Neutrophil (primary cell): ENCODE measurements at regions not wholly inside any gene's neighbourhood (a gene's known extent, or its start where the extent isn't known, plus 50 kb on each side); places are given as distances from the start of the nearest gene placed in this dataset.

Experiments used
- H3K27ac ChIP-seq: fragments of 200-600 bp; sonication (generic); 2 replicates; pipeline ENCODE4 v1.5.1; 2016; ENCODE audit warnings: mild to moderate bottlenecking, moderate library complexity
- H3K27me3 ChIP-seq: fragments of 200-600 bp; sonication (generic); 2 replicates; pipeline ENCODE4 v1.6.0; 2016; ENCODE audit warnings: mild to moderate bottlenecking
- H3K36me3 ChIP-seq: fragments of 200-600 bp; sonication (generic); 2 replicates; pipeline ENCODE4 v1.5.1; 2017
- H3K4me1 ChIP-seq, 2 experiments: fragments of 200-600 bp in 1 of 2; sonication (generic) in 1 of 2; 1 replicate in 1 of 2; 2 replicates in 1 of 2; pipeline versions ENCODE4 v1.5.1 to v1.6.1; 2013 to 2016; ENCODE audit warnings: low read depth in 1 of 2, low read length in 1 of 2, mild to moderate bottlenecking in 1 of 2, moderate library complexity in 1 of 2; ENCODE audit not compliant: control insufficient read depth in 1 of 2, insufficient read depth in 1 of 2
- H3K4me3 ChIP-seq, 2 experiments: fragments of 200-600 bp in 1 of 2; sonication (generic) in 1 of 2; 1 replicate in 1 of 2; 2 replicates in 1 of 2; pipeline ENCODE4 v1.5.1; 2013 to 2016; ENCODE audit warnings: low read depth in 1 of 2, low read length in 1 of 2, mild to moderate bottlenecking in 1 of 2, moderate library complexity in 1 of 2
- H3K9me3 ChIP-seq: fragments of 200-600 bp; sonication (generic); 2 replicates; pipeline ENCODE4 v1.5.1; 2016
- CTCF ChIP-seq: fragments of 200-600 bp; sonication (generic); IDR thresholded peaks from 2 replicates; pipeline ENCODE4 v1.5.1; 2016; ENCODE audit warnings: antibody characterized with exemption

- no peak for TF ChIP-seq CTCF
- Histone ChIP-seq H3K36me3 (no peaks in the 10 kb centered on the region), H3K27me3 (no peaks in the 10 kb centered on the region), H3K27ac (no peak overlapping the region), H3K4me3 (no peak overlapping the region), H3K4me1 (no peaks in the 10 kb centered on the region), H3K9me3 (no peaks in the 10 kb centered on the region)
Observed at GRCh38 chr10:83657487-83657886, 481.8 kb upstream of the GHITM start.

GRCh38 chr10:83663918-83664317 lies 475.4 kb upstream of the GHITM start:
- TF ChIP-seq CTCF = no peak
- Histone ChIP-seq H3K4me3 (no peak overlapping the region), H3K4me1 (no peaks in the 10 kb centered on the region), H3K9me3 (no peaks in the 10 kb centered on the region), H3K36me3 (no peaks in the 10 kb centered on the region), H3K27ac (no peak overlapping the region), H3K27me3 (no peaks in the 10 kb centered on the region)

- H3K27me3 ChIP-seq = no peaks in the 10 kb centered on the region
- TF ChIP-seq CTCF = no peak
- no peaks in the 10 kb centered on the region for H3K9me3 ChIP-seq
- H3K27ac ChIP-seq = no peak overlapping the region
- no peaks in the 10 kb centered on the region for H3K4me1 ChIP-seq
- H3K36me3 ChIP-seq = no peaks in the 10 kb centered on the region
- H3K4me3 ChIP-seq = no peak overlapping the region
Observed at GRCh38 chr10:83666762-83667161, 472.5 kb upstream of the GHITM start.

- Histone ChIP-seq H3K27ac (no peak overlapping the region), H3K9me3 (no peaks in the 10 kb centered on the region), H3K36me3 (no peaks in the 10 kb centered on the region), H3K4me3 (no peak overlapping the region), H3K4me1 (no peaks in the 10 kb centered on the region), H3K27me3 (no peaks in the 10 kb centered on the region)
- no peak for TF ChIP-seq CTCF
Observed at GRCh38 chr10:83667594-83667993, 471.7 kb upstream of the GHITM start.

GRCh38 chr10:83673316-83673715 lies 466.0 kb upstream of the GHITM start:
- H3K27ac ChIP-seq = no peak overlapping the region
- no peaks in the 10 kb centered on the region for H3K27me3 ChIP-seq
- TF ChIP-seq CTCF = no peak
- H3K4me1 ChIP-seq = no peaks in the 10 kb centered on the region
- no peak overlapping the region for H3K4me3 ChIP-seq
- H3K36me3 ChIP-seq = no peaks in the 10 kb centered on the region
- no peaks in the 10 kb centered on the region for H3K9me3 ChIP-seq

GRCh38 chr10:83677795-83678194 lies 461.5 kb upstream of the GHITM start:
- H3K4me3 ChIP-seq = no peak overlapping the region
- H3K27me3 ChIP-seq = no peaks in the 10 kb centered on the region
- no peaks in the 10 kb centered on the region for H3K36me3 ChIP-seq
- no peak overlapping the region for H3K27ac ChIP-seq
- TF ChIP-seq CTCF = no peak
- H3K9me3 ChIP-seq = no peaks in the 10 kb centered on the region
- H3K4me1 ChIP-seq = no peaks in the 10 kb centered on the region
